GM23338 (cell line): ENCODE measurements at regions not wholly inside any gene's neighbourhood (a gene's known extent, or its start where the extent isn't known, plus 50 kb on each side); places are given as distances from the start of the nearest gene placed in this dataset.
A peak's percentile ranks its signal among the peaks of the same experiment; 100 is the strongest.

Experiments used
- ATAC-seq: fragments of 200-7000 bp; cut with Tn5 transposase; 3 replicates; pipeline ENCODE4 v1.9.1; 2020
- DNase-seq: peaks from one replicate; pipeline ENCODE4 v3.0.0-alpha.2; 2015; ENCODE audit warnings: low spot score
- H2AFZ ChIP-seq: fragments of 200-600 bp; sonication (generic); 2 replicates; pipeline ENCODE4 v1.8.0; 2016; ENCODE audit warnings: antibody characterized with exemption, mild to moderate bottlenecking, moderate library complexity
- H3F3A ChIP-seq: fragments of 200-600 bp; sonication (generic); replicated peaks from 2 replicates; pipeline ENCODE4 v1.8.0; 2017; ENCODE audit warnings: antibody characterized with exemption, mixed run types, low read depth
- H3K27ac ChIP-seq: fragments of 200-600 bp; sonication (generic); 2 replicates; pipeline ENCODE4 v1.6.1; 2016; ENCODE audit warnings: low read depth
- H3K27me3 ChIP-seq: fragments of 200-600 bp; sonication (generic); 2 replicates; pipeline ENCODE4 v1.8.0; 2016; ENCODE audit warnings: mild to moderate bottlenecking, mixed run types, moderate library complexity; ENCODE audit not compliant: insufficient read depth
- H3K36me3 ChIP-seq: fragments of 200-600 bp; sonication (generic); 2 replicates; pipeline ENCODE4 v1.8.0; 2016; ENCODE audit warnings: mild to moderate bottlenecking; ENCODE audit not compliant: insufficient read depth
- H3K4me1 ChIP-seq: fragments of 200-600 bp; sonication (generic); 2 replicates; pipeline ENCODE4 v1.8.0; 2016; ENCODE audit warnings: mild to moderate bottlenecking, moderate library complexity; ENCODE audit not compliant: insufficient read depth
- H3K4me2 ChIP-seq: fragments of 200-600 bp; sonication (generic); 2 replicates; pipeline ENCODE4 v1.7.1; 2017; ENCODE audit warnings: mixed run types
- H3K4me3 ChIP-seq: fragments of 200-600 bp; sonication (generic); 2 replicates; pipeline ENCODE4 v1.6.1; 2016; ENCODE audit warnings: mixed run types
- H3K79me2 ChIP-seq: fragments of 200-600 bp; sonication (generic); replicated peaks from 2 replicates; pipeline ENCODE4 v1.8.0; 2017; ENCODE audit warnings: mild to moderate bottlenecking; ENCODE audit not compliant: insufficient read depth
- H3K9me2 ChIP-seq: fragments of 200-600 bp; sonication (generic); 2 replicates; pipeline ENCODE4 v1.8.0; 2017; ENCODE audit not compliant: insufficient read depth
- H4K20me1 ChIP-seq: fragments of 200-600 bp; sonication (generic); replicated peaks from 2 replicates; pipeline ENCODE4 v1.8.0; 2017; ENCODE audit warnings: mild to moderate bottlenecking; ENCODE audit not compliant: insufficient read depth
- H3K27ac Mint-ChIP-seq: 2 replicates; pipeline ENCODE4 v1.8.0; 2020; ENCODE audit warnings: inconsistent platforms, mild to moderate bottlenecking, moderate library complexity, mixed read lengths
- H3K27me3 Mint-ChIP-seq: 3 replicates; pipeline ENCODE4 v1.8.0; 2022; ENCODE audit warnings: low read depth, mild to moderate bottlenecking, moderate library complexity, mixed read lengths, inconsistent platforms; ENCODE audit not compliant: insufficient read depth, poor library complexity
- H3K36me3 Mint-ChIP-seq: 3 replicates; pipeline ENCODE4 v1.8.0; 2021; ENCODE audit warnings: low read depth, mild to moderate bottlenecking, inconsistent platforms, moderate library complexity, mixed read lengths
- H3K4me1 Mint-ChIP-seq: 3 replicates; pipeline ENCODE4 v1.8.0; 2020; ENCODE audit warnings: mild to moderate bottlenecking, inconsistent platforms, mixed read lengths
- H3K4me3 Mint-ChIP-seq: 3 replicates; pipeline ENCODE4 v1.8.0; 2021; ENCODE audit warnings: moderate library complexity, mild to moderate bottlenecking, inconsistent platforms, mixed read lengths
- H3K9me3 Mint-ChIP-seq: 3 replicates; pipeline ENCODE4 v1.8.0; 2020; ENCODE audit warnings: moderate library complexity, mild to moderate bottlenecking, inconsistent platforms, mixed read lengths
- CREB1 ChIP-seq: fragments of 250-450 bp; sonication (Bioruptor Pico); IDR thresholded peaks from 2 replicates; pipeline ENCODE4 v1.5.0; 2020; ENCODE audit warnings: low read depth, mild to moderate bottlenecking, moderate library complexity
- ETS1 ChIP-seq: IDR thresholded peaks from 2 replicates; pipeline ENCODE4 v1.6.1; 2016; ENCODE audit warnings: antibody characterized with exemption
- EZH2 ChIP-seq: fragments of 200-600 bp; sonication (generic); IDR thresholded peaks from one replicate; pipeline ENCODE4 v1.8.0; 2017; ENCODE audit warnings: antibody characterized with exemption, mild to moderate bottlenecking, low read depth; ENCODE audit not compliant: unreplicated experiment
- NANOG ChIP-seq: IDR thresholded peaks from 2 replicates; pipeline ENCODE4 v1.6.1; 2016; ENCODE audit warnings: antibody characterized with exemption, borderline replicate concordance
- REST ChIP-seq: IDR thresholded peaks from one replicate; pipeline ENCODE4 v1.6.1; 2018; ENCODE audit warnings: antibody characterized with exemption; ENCODE audit not compliant: unreplicated experiment
- ZNF114 ChIP-seq: fragments of 250-450 bp; sonication (Bioruptor Pico); IDR thresholded peaks from 2 replicates; pipeline ENCODE4 v1.5.0; 2020; ENCODE audit warnings: mild to moderate bottlenecking, moderate library complexity
- ZNF462 ChIP-seq: fragments of 250-450 bp; sonication (Bioruptor Pico); IDR thresholded peaks from 2 replicates; pipeline ENCODE4 v1.5.0; 2020; ENCODE audit warnings: mild to moderate bottlenecking, moderate library complexity

GRCh38 chr2:237171396-237171795 is 85.7 kb downstream of the COPS8 start (continued):
- TF ChIP-seq ZNF462 (CRISPR knock-in tag): no peak
- TF ChIP-seq ZNF114 (CRISPR knock-in tag): no peak

- peaks cover 3% of the 10 kb centered on the region for H3K27me3 Mint-ChIP-seq
- no peak overlapping the region for H3K4me3 ChIP-seq
- no peak overlapping the region for H3K27ac ChIP-seq
- H3K36me3 ChIP-seq: peaks cover 5% of the 10 kb centered on the region; the same call in 1 of the 2 replicates
- H3K4me1 ChIP-seq: no peaks in the 10 kb centered on the region; the same call in 1 of the 2 replicates
- H3K4me1 Mint-ChIP-seq: peaks cover 6% of the 10 kb centered on the region
- peaks cover 24% of the 10 kb centered on the region for H3K9me3 Mint-ChIP-seq
- no peak overlapping the region for H3K27ac Mint-ChIP-seq
- H3K36me3 Mint-ChIP-seq: peaks cover 11% of the 10 kb centered on the region; the same call in 2 of the 3 replicates
- no peak overlapping the region for H3K4me3 Mint-ChIP-seq
- H3F3A ChIP-seq: no peaks in the 10 kb centered on the region
- H3K79me2 ChIP-seq: no peaks in the 10 kb centered on the region
- no peaks in the 10 kb centered on the region for H4K20me1 ChIP-seq
- H3K27me3 ChIP-seq: no peaks in the 10 kb centered on the region
- H3K9me2 ChIP-seq: no peaks in the 10 kb centered on the region
- no peak overlapping the region for H3K4me2 ChIP-seq
- ATAC-seq (no peak), DNase-seq (no peak)
- H2AFZ ChIP-seq: peak overlapping the region; percentile 20; the same call in 1 of the 2 replicates
- no peak for TF ChIP-seq ZNF114 (CRISPR knock-in tag)
- TF ChIP-seq ETS1: no peak
- no peak for TF ChIP-seq REST
- TF ChIP-seq CREB1 (CRISPR knock-in tag): no peak
- no peak for TF ChIP-seq NANOG
- TF ChIP-seq EZH2: no peak
These were observed 86.2 kb downstream of the COPS8 start for GRCh38 chr2:237171881-237172280.
